Activated CD4-positive, alpha-beta T cell treated with anti-CD3 and anti-CD28 coated beads, Interleukin-10, Interleukin-2, amounts not matched to agents 100 ng/mL and 50 ng/mL, durations not matched to agents 16 hours and 8 hours (primary cell): ENCODE measurements at regions not wholly inside any gene's neighbourhood (a gene's known extent, or its start where the extent isn't known, plus 50 kb on each side); places are given as distances from the start of the nearest gene placed in this dataset.
"Not testable (repeated sequence)": the region's sequence is repeated elsewhere in the genome, so short reads cannot be mapped to it uniquely, and the experiment has no call there.

Experiments used
- DNase-seq: peaks from one replicate; pipeline ENCODE4 v3.0.0-alpha.2; 2020

GRCh38 chr5:38756068-38756467, 89.7 kb upstream of the OSMR start:
- DNase-seq = no peak

GRCh38 chr5:38757451-38758245, 88.2 kb upstream of the OSMR start:
- no peak for DNase-seq

GRCh38 chr5:38758774-38759600, 86.8 kb upstream of the OSMR start:
- DNase-seq = no peak

GRCh38 chr5:38764937-38765391, 80.8 kb upstream of the OSMR start:
- no peak for DNase-seq

GRCh38 chr5:38765399-38765861, 80.4 kb upstream of the OSMR start:
- DNase-seq = no peak

GRCh38 chr5:38766151-38766550, 79.7 kb upstream of the OSMR start:
- DNase-seq = no peak

- DNase-seq = no peak
Measured at GRCh38 chr5:38768412-38769211, 77.2 kb upstream of the OSMR start.

GRCh38 chr5:38772471-38772870, 73.3 kb upstream of the OSMR start:
- DNase-seq = no peak

GRCh38 chr5:38775218-38775840, 70.5 kb upstream of the OSMR start:
- no peak for DNase-seq

- no peak for DNase-seq
Measured at GRCh38 chr5:38776149-38776896, 69.5 kb upstream of the OSMR start.

GRCh38 chr5:38777111-38777510, 68.7 kb upstream of the OSMR start:
- DNase-seq = no peak

GRCh38 chr5:38780316-38780715, 65.5 kb upstream of the OSMR start:
- no peak for DNase-seq

- DNase-seq = no peak
Measured at GRCh38 chr5:38780945-38781344, 64.9 kb upstream of the OSMR start.

- no peak for DNase-seq
Measured at GRCh38 chr5:38782180-38782835, 63.5 kb upstream of the OSMR start.

- DNase-seq = no peak
Measured at GRCh38 chr5:38783011-38783561, 62.7 kb upstream of the OSMR start.

GRCh38 chr5:38789134-38789533, 56.7 kb upstream of the OSMR start:
- no peak for DNase-seq

- DNase-seq = no peak
Measured at GRCh38 chr5:38789777-38790176, 56.0 kb upstream of the OSMR start.

- no peak for DNase-seq
Measured at GRCh38 chr5:38790268-38790667, 55.5 kb upstream of the OSMR start.

GRCh38 chr5:38790891-38791290, 54.9 kb upstream of the OSMR start:
- no peak for DNase-seq

GRCh38 chr5:38793099-38793498, 52.7 kb upstream of the OSMR start:
- DNase-seq = no peak

- not testable (repeated sequence) for DNase-seq
Measured at GRCh38 chr5:38794037-38794436, 51.8 kb upstream of the OSMR start.
